ENCODE measurements at regions not wholly inside any gene's neighbourhood (a gene's known extent, or its start where the extent isn't known, plus 50 kb on each side); places are given as distances from the start of the nearest gene placed in this dataset.
A peak's percentile ranks its signal among the peaks of the same experiment; 100 is the strongest.
"Not testable (repeated sequence)": the region's sequence is repeated elsewhere in the genome, so short reads cannot be mapped to it uniquely, and the experiment has no call there.

GRCh38 chr9:108779551-108780325 is 76.0 kb downstream of the ACTL7B start:
- Histone ChIP-seq H4K20me1 (ENCODE audit: insufficient read depth, poor library complexity, severe bottlenecking) (no peaks in the 10 kb centered on the region), H2AFZ (no peak overlapping the region), H3K9me2 (replicated peaks; ENCODE audit: insufficient read depth) (no peaks in the 10 kb centered on the region), H3K27me3 (no peaks in the 10 kb centered on the region), H3K79me2 (no peaks in the 10 kb centered on the region), H3K4me2 (no peak overlapping the region), H3K4me3 (no peak overlapping the region), H3K9me3 (ENCODE audit: low read depth) (no peaks in the 10 kb centered on the region), H3K4me1 (ENCODE audit: insufficient read depth) (peaks cover 9% of the 10 kb centered on the region), H3K27ac (no peak overlapping the region), H3K36me3 (replicated peaks; ENCODE audit: insufficient read depth, low read depth) (no peaks in the 10 kb centered on the region)
- TF ChIP-seq CTCF (IDR thresholded peaks at IDR 0.05; ENCODE audit: poor library complexity) (no peak), EZH2 (IDR thresholded peaks at IDR 0.05; ENCODE audit: borderline replicate concordance) (no peak), EZH2phosphoT487 (IDR thresholded peaks at IDR 0.05; ENCODE audit: low read depth, severe bottlenecking, unreplicated experiment) (no peak)
- no peak for DNase-seq (ENCODE audit: low spot score)
- 89% methylated on average over 10 of the region's 10 CpGs for WGBS (ENCODE audit: low lambda C conversion rate, missing lambda C conversion rate)

GRCh38 chr9:108776920-108777639 is 78.7 kb downstream of the ACTL7B start:
- Histone ChIP-seq H3K36me3 (replicated peaks; ENCODE audit: insufficient read depth, low read depth) (no peaks in the 10 kb centered on the region), H3K27me3 (no peaks in the 10 kb centered on the region), H3K27ac (no peak overlapping the region), H3K4me3 (no peak overlapping the region), H3K9me2 (replicated peaks; ENCODE audit: insufficient read depth) (no peaks in the 10 kb centered on the region), H3K9me3 (ENCODE audit: low read depth) (no peaks in the 10 kb centered on the region), H2AFZ (no peak overlapping the region), H4K20me1 (ENCODE audit: insufficient read depth, poor library complexity, severe bottlenecking) (no peaks in the 10 kb centered on the region), H3K4me1 (ENCODE audit: insufficient read depth) (peaks cover 9% of the 10 kb centered on the region), H3K4me2 (no peak overlapping the region), H3K79me2 (no peaks in the 10 kb centered on the region)
- 62% methylated on average over 4 of the region's 4 CpGs for WGBS (ENCODE audit: low lambda C conversion rate, missing lambda C conversion rate)
- DNase-seq (ENCODE audit: low spot score) = no peak
- TF ChIP-seq EZH2 (IDR thresholded peaks at IDR 0.05; ENCODE audit: borderline replicate concordance) = no peak
- TF ChIP-seq CTCF (IDR thresholded peaks at IDR 0.05; ENCODE audit: poor library complexity) = peak; percentile 26

- H3K79me2 ChIP-seq = no peaks in the 10 kb centered on the region
- no peaks in the 10 kb centered on the region for H3K36me3 ChIP-seq (replicated peaks; ENCODE audit: insufficient read depth, low read depth)
- H3K9me3 ChIP-seq (ENCODE audit: low read depth) = no peaks in the 10 kb centered on the region
- no peaks in the 10 kb centered on the region for H4K20me1 ChIP-seq (ENCODE audit: insufficient read depth, poor library complexity, severe bottlenecking)
- no peak overlapping the region for H3K4me2 ChIP-seq
- peaks cover 4% of the 10 kb centered on the region for H3K4me1 ChIP-seq (ENCODE audit: insufficient read depth)
- no peak overlapping the region for H2AFZ ChIP-seq
- no peak for DNase-seq (ENCODE audit: low spot score)
- TF ChIP-seq EZH2 (IDR thresholded peaks at IDR 0.05; ENCODE audit: borderline replicate concordance) (no peak), CTCF (IDR thresholded peaks at IDR 0.05; ENCODE audit: poor library complexity) (no peak), EZH2phosphoT487 (IDR thresholded peaks at IDR 0.05; ENCODE audit: low read depth, severe bottlenecking, unreplicated experiment) (no peak)
- no peaks in the 10 kb centered on the region for H3K27me3 ChIP-seq
- no peak overlapping the region for H3K27ac ChIP-seq
- no peak overlapping the region for H3K4me3 ChIP-seq
- H3K9me2 ChIP-seq (replicated peaks; ENCODE audit: insufficient read depth) = no peaks in the 10 kb centered on the region
Measured at GRCh38 chr9:108775901-108776306, 79.9 kb downstream of the ACTL7B start.

DNA sequence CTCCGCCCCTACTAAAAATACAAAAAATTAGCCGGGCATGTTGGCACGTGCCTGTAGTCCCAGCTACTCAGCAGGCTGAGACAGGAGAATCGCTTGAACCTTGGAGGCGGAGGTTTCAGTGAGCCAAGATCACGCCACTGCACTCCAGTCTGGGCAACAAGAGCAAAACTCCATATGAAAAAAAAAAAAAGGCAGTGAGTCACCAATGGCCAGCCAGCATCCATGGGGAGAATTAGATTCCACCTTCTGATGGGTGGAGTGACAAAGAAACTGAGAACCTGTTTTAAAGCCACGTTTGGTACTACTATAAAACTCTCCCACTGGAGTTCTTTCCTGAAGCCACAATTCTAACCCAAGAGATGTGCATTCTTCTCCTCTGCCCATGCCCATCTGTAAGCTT is 81.7 kb downstream of the ACTL7B start:
- not testable (repeated sequence) for H3K27ac ChIP-seq; H3K79me2 ChIP-seq; H4K20me1 ChIP-seq (ENCODE audit: insufficient read depth, poor library complexity, severe bottlenecking); H3K9me2 ChIP-seq (replicated peaks; ENCODE audit: insufficient read depth); H3K4me2 ChIP-seq; DNase-seq (ENCODE audit: low spot score); H3K4me3 ChIP-seq; H2AFZ ChIP-seq; H3K36me3 ChIP-seq (replicated peaks; ENCODE audit: insufficient read depth, low read depth); H3K4me1 ChIP-seq (ENCODE audit: insufficient read depth); H3K9me3 ChIP-seq (ENCODE audit: low read depth); H3K27me3 ChIP-seq
- 95% methylated on average over 7 of the region's 7 CpGs for WGBS (ENCODE audit: low lambda C conversion rate, missing lambda C conversion rate)
